HEK293 (cell line): ENCODE measurements at regions not wholly inside any gene's neighbourhood (a gene's known extent, or its start where the extent isn't known, plus 50 kb on each side); places are given as distances from the start of the nearest gene placed in this dataset.

ENCODE experiments used
- CTCF ChIA-PET: fragments of 350-600 bp; formaldehyde crosslinking; extraction: SDS; loops from one replicate; lab custom pipeline; 2021; ENCODE audit warnings: antibody characterized with exemption; lab: Yijun Ruan, JAX
- POLR2A ChIA-PET: fragments of 300-600 bp; formaldehyde crosslinking; extraction: SDS; loops from one replicate; lab custom pipeline; 2020; ENCODE audit warnings: antibody characterized with exemption, inconsistent platforms; lab: Yijun Ruan, JAX
- H3K27ac ChIP-seq: fragments of 200-500 bp; sonication (Bioruptor generic); 2 replicates; pipeline ENCODE4 v1.5.1; 2014; ENCODE audit warnings: low read depth, low read length, control low read depth, inconsistent platforms; ENCODE audit errors: extremely low read depth
- H3K36me3 ChIP-seq, 2 experiments: fragments of 200-500 bp in 1 of 2; sonication (Bioruptor generic) in 1 of 2; 1 replicate in 1 of 2; 2 replicates in 1 of 2; pipeline ENCODE4 v1.5.1; 2014 to 2017; ENCODE audit warnings: inconsistent platforms in 2 of 2, low read length in 2 of 2; ENCODE audit not compliant: control insufficient read depth in 2 of 2, insufficient read depth in 1 of 2
- H3K4me1 ChIP-seq: fragments of 200-500 bp; sonication (Bioruptor generic); 2 replicates; pipeline ENCODE4 v1.5.1; 2014; ENCODE audit warnings: mild to moderate bottlenecking, low read length, inconsistent platforms; ENCODE audit not compliant: control insufficient read depth, insufficient read depth
- H3K4me3 ChIP-seq: 2 replicates; pipeline ENCODE4 v1.5.1; 2011; ENCODE audit warnings: low read depth, mild to moderate bottlenecking, control low read depth, low read length, moderate library complexity
- H3K9me3 ChIP-seq: fragments of 200-500 bp; sonication (Bioruptor generic); 2 replicates; pipeline ENCODE4 v1.5.1; 2014; ENCODE audit warnings: low read depth, low read length, inconsistent platforms; ENCODE audit not compliant: control insufficient read depth, insufficient read depth
- AEBP2 ChIP-seq: fragments of 450-650 bp; formaldehyde crosslinking; IDR thresholded peaks from 2 replicates; pipeline ENCODE4 v1.5.1; 2016; ENCODE audit warnings: missing biosample characterization, missing genetic modification characterization, borderline replicate concordance
- FEZF1 ChIP-seq: fragments of 450-650 bp; formaldehyde crosslinking; IDR thresholded peaks from 2 replicates; pipeline ENCODE4 v1.5.1; 2016; ENCODE audit warnings: missing biosample characterization, missing genetic modification characterization
- GLI2 ChIP-seq: fragments of 450-650 bp; formaldehyde crosslinking; IDR thresholded peaks from 2 replicates; pipeline ENCODE4; 2017; ENCODE audit warnings: missing biosample characterization, missing genetic modification characterization, low read depth, borderline replicate concordance
- HIC1 ChIP-seq: fragments of 450-650 bp; formaldehyde crosslinking; IDR thresholded peaks from 2 replicates; pipeline ENCODE4 v1.5.1; 2016; ENCODE audit warnings: missing biosample characterization, missing genetic modification characterization
- HOXD13 ChIP-seq: sonication (generic); formaldehyde crosslinking; IDR thresholded peaks from 2 replicates; pipeline ENCODE4 v1.8.0; 2022; ENCODE audit warnings: missing genetic modification reagents, borderline replicate concordance
- OVOL3 ChIP-seq: fragments of 450-650 bp; formaldehyde crosslinking; IDR thresholded peaks from 2 replicates; pipeline ENCODE4 v1.5.1; 2016; ENCODE audit warnings: missing biosample characterization, missing genetic modification characterization
- RBAK ChIP-seq: fragments of 450-650 bp; formaldehyde crosslinking; IDR thresholded peaks from 2 replicates; pipeline ENCODE4 v1.5.1; 2016; ENCODE audit warnings: missing biosample characterization, missing genetic modification characterization
- SCRT2 ChIP-seq: fragments of 450-650 bp; formaldehyde crosslinking; IDR thresholded peaks from 2 replicates; pipeline ENCODE4 v1.5.1; 2016; ENCODE audit warnings: missing biosample characterization, missing genetic modification characterization
- SP3 ChIP-seq: fragments of 450-650 bp; formaldehyde crosslinking; IDR thresholded peaks from 2 replicates; pipeline ENCODE4 v1.5.1; 2016; ENCODE audit warnings: missing biosample characterization, missing genetic modification characterization
- WT1 ChIP-seq: fragments of 450-650 bp; formaldehyde crosslinking; IDR thresholded peaks from 2 replicates; pipeline ENCODE4 v1.5.1; 2016; ENCODE audit warnings: missing biosample characterization, missing genetic modification characterization
- ZNF114 ChIP-seq: fragments of 450-650 bp; formaldehyde crosslinking; IDR thresholded peaks from 2 replicates; pipeline ENCODE4 v1.5.0; 2017; ENCODE audit warnings: missing biosample characterization, missing genetic modification characterization
- ZNF223 ChIP-seq: fragments of 450-650 bp; formaldehyde crosslinking; IDR thresholded peaks from 2 replicates; pipeline ENCODE4 v1.5.1; 2016; ENCODE audit warnings: missing biosample characterization, missing genetic modification characterization
- ZNF239 ChIP-seq: fragments of 450-650 bp; formaldehyde crosslinking; IDR thresholded peaks from 2 replicates; pipeline ENCODE4 v1.5.1; 2016; ENCODE audit warnings: missing biosample characterization, missing genetic modification characterization
- ZNF530 ChIP-seq: fragments of 450-650 bp; formaldehyde crosslinking; IDR thresholded peaks from 2 replicates; pipeline ENCODE4 v1.5.1; 2016; ENCODE audit warnings: low read depth, missing biosample characterization, missing genetic modification characterization
- ZNF610 ChIP-seq: fragments of 450-650 bp; formaldehyde crosslinking; IDR thresholded peaks from 2 replicates; pipeline ENCODE4 v1.5.1; 2016; ENCODE audit warnings: missing biosample characterization, missing genetic modification characterization, borderline replicate concordance
- ZNF777 ChIP-seq: fragments of 450-650 bp; formaldehyde crosslinking; IDR thresholded peaks from 2 replicates; pipeline ENCODE4 v1.5.1; 2017; ENCODE audit warnings: missing biosample characterization, missing genetic modification characterization, borderline replicate concordance
- ZSCAN30 ChIP-seq: fragments of 450-650 bp; IDR thresholded peaks from 2 replicates; pipeline ENCODE4 v1.5.1; 2018; ENCODE audit warnings: missing biosample characterization, mild to moderate bottlenecking, missing genetic modification characterization, moderate library complexity
- TF ChIP-seq, protein P1 (sequence below): fragments of 450-650 bp; formaldehyde crosslinking; IDR thresholded peaks from 2 replicates; pipeline ENCODE4 v1.5.1; 2016; ENCODE audit warnings: missing biosample characterization, missing genetic modification characterization
- TF ChIP-seq, protein P2 (sequence below): fragments of 450-650 bp; formaldehyde crosslinking; IDR thresholded peaks from 2 replicates; pipeline ENCODE4 v1.5.1; 2016; ENCODE audit warnings: missing biosample characterization, missing genetic modification characterization

DNA sequence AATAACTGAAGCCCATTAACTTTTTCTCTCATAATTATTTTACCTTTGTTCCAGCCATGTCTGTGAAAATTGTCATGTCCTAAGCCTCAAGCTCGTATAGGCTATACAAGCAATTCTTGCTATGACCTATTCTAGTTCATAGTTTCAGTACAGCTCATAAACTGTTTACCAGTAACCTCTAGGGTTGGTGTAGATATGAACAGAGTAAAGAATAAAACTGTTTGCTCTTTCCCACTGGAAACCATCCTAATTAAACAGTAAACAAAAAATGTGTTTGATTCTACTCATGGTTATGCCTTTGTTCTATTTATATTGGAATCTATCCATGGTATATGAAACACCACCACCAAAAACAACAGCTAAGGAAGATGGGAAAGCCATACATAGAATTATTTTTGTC lies 1444.0 kb upstream of the PCDH7 start:
- ChIA-PET CTCF (no interaction called here), POLR2A (no interaction called here)
- no peaks in the 10 kb centered on the region for H3K9me3 ChIP-seq
- TF ChIP-seq, protein P1, sequence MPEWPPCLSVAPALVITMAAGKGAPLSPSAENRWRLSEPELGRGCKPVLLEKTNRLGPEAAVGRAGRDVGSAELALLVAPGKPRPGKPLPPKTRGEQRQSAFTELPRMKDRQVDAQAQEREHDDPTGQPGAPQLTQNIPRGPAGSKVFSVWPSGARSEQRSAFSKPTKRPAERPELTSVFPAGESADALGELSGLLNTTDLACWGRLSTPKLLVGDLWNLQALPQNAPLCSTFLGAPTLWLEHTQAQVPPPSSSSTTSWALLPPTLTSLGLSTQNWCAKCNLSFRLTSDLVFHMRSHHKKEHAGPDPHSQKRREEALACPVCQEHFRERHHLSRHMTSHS (tag by site-specific recombination) = no peak
- TF ChIP-seq ZSCAN30 (tag by site-specific recombination) = no peak
- TF ChIP-seq HOXD13 (CRISPR knock-in tag) = no peak
- TF ChIP-seq, protein P2, sequence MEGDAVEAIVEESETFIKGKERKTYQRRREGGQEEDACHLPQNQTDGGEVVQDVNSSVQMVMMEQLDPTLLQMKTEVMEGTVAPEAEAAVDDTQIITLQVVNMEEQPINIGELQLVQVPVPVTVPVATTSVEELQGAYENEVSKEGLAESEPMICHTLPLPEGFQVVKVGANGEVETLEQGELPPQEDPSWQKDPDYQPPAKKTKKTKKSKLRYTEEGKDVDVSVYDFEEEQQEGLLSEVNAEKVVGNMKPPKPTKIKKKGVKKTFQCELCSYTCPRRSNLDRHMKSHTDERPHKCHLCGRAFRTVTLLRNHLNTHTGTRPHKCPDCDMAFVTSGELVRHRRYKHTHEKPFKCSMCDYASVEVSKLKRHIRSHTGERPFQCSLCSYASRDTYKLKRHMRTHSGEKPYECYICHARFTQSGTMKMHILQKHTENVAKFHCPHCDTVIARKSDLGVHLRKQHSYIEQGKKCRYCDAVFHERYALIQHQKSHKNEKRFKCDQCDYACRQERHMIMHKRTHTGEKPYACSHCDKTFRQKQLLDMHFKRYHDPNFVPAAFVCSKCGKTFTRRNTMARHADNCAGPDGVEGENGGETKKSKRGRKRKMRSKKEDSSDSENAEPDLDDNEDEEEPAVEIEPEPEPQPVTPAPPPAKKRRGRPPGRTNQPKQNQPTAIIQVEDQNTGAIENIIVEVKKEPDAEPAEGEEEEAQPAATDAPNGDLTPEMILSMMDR (tag by site-specific recombination) = no peak
- TF ChIP-seq FEZF1 (tag by site-specific recombination) = no peak
- TF ChIP-seq WT1 (tag by site-specific recombination) = no peak
- TF ChIP-seq, all 188 proteins: peak for 0
- no peak overlapping the region for H3K4me3 ChIP-seq
- H3K4me1 ChIP-seq = no peaks in the 10 kb centered on the region
- no peak overlapping the region for H3K27ac ChIP-seq
- no peaks in the 10 kb centered on the region for H3K36me3 ChIP-seq

DNA sequence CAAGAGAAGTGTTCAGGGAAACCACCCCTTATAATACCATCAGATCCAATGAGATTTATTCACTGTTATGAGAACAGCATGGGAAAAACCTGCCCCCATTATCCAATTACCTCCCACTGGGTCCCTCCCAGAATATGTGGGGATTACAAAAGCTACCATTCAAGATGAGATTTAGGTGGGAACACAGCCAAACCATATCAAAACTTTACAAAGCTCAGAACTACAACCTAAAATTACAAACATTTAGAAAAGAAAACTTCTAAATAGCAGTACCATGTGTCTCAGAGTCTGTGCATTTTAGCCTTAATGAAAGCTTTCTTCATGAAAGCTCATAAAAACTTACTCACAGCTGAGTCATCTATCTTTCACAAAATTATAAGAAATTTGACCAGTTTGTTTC lies 1442.8 kb upstream of the PCDH7 start:
- Histone ChIP-seq H3K36me3 (no peaks in the 10 kb centered on the region), H3K9me3 (no peaks in the 10 kb centered on the region), H3K4me1 (no peaks in the 10 kb centered on the region), H3K27ac (no peak overlapping the region), H3K4me3 (no peak overlapping the region)
- ChIA-PET CTCF (no interaction called here), POLR2A (no interaction called here)
- TF ChIP-seq ZNF777 (tag by site-specific recombination) (no peak), RBAK (tag by site-specific recombination) (no peak), AEBP2 (tag by site-specific recombination) (no peak), GLI2 (tag by site-specific recombination) (no peak), SP3 (tag by site-specific recombination) (no peak), ZNF223 (no peak), ZNF239 (tag by site-specific recombination) (no peak), HIC1 (no peak), ZNF610 (no peak), ZNF114 (tag by site-specific recombination) (no peak), ZNF530 (tag by site-specific recombination) (no peak), OVOL3 (tag by site-specific recombination) (no peak), SCRT2 (tag by site-specific recombination) (no peak)
- TF ChIP-seq, all 188 proteins: peak for 0
